A549 (cell line): ENCODE measurements at regions not wholly inside any gene's neighbourhood (a gene's known extent, or its start where the extent isn't known, plus 50 kb on each side); places are given as distances from the start of the nearest gene placed in this dataset.

Experiments used
- ATAC-seq, 2 experiments: fragments of 200-7000 bp in 1 of 2; fragments of >200 bp in 1 of 2; cut with Nextera tagmentation in 1 of 2; cut with Tn5 transposase in 1 of 2; 3 replicates each; pipeline versions ENCODE4 v1.8.0 to v1.9.1; 2018 to 2020; ENCODE audit warnings: mild to moderate bottlenecking in 1 of 2, moderate library complexity in 1 of 2
- CTCF ChIA-PET: fragments of 300-600 bp; sonication (Branson Sonifier 250); formaldehyde crosslinking; extraction: SDS; loops from one replicate; lab custom pipeline; 2021; ENCODE audit warnings: antibody characterized with exemption, inconsistent platforms; lab: Yijun Ruan, JAX
- POLR2A ChIA-PET: fragments of 350-600 bp; formaldehyde crosslinking; extraction: SDS; loops from one replicate; lab custom pipeline; 2021; ENCODE audit warnings: antibody characterized with exemption, inconsistent platforms; lab: Yijun Ruan, JAX
- DNase-seq, 2 experiments: peaks; one replicate each; pipeline versions ENCODE4 v3.0.0 to v3.0.0-alpha.2; 2011 to 2016; ENCODE audit warnings: low read depth in 1 of 2, low spot score in 1 of 2
- FAIRE-seq: peaks from 2 replicates; lab custom pipeline; 2011; peaks lifted over from hg19 to GRCh38; lab: Jason Lieb, UNC
- H3K27ac ChIP-seq, 2 experiments: fragments of >200 bp; sonication (Bioruptor Twin); formaldehyde crosslinking; 3 replicates each; pipeline ENCODE4 v1.5.1; 2016 to 2017
- H3K4me1 ChIP-seq: fragments of >200 bp; sonication (Bioruptor Twin); formaldehyde crosslinking; 3 replicates; pipeline ENCODE4 v1.6.1; 2016
- H3K4me2 ChIP-seq: fragments of >200 bp; sonication (Bioruptor Twin); formaldehyde crosslinking; 3 replicates; pipeline ENCODE4 v1.6.1; 2016
- H3K4me3 ChIP-seq: fragments of >200 bp; sonication (Bioruptor Twin); formaldehyde crosslinking; 3 replicates; pipeline ENCODE4 v1.5.1; 2016
- H3K9me3 ChIP-seq: fragments of >200 bp; sonication (Bioruptor Twin); formaldehyde crosslinking; 3 replicates; pipeline ENCODE4 v1.6.1; 2016
- EHF ChIP-seq: fragments of 250-450 bp; sonication (Bioruptor Pico); IDR thresholded peaks from 2 replicates; pipeline ENCODE4 v1.5.0; 2020; ENCODE audit warnings: mild to moderate bottlenecking
- FOXS1 ChIP-seq: fragments of 250-450 bp; sonication (Bioruptor Pico); IDR thresholded peaks from 2 replicates; pipeline ENCODE4 v1.5.0; 2020; ENCODE audit warnings: mild to moderate bottlenecking, moderate library complexity
- HEYL ChIP-seq: fragments of 250-450 bp; sonication (Bioruptor Pico); IDR thresholded peaks from 2 replicates; pipeline ENCODE4 v1.8.0; 2021; ENCODE audit warnings: mild to moderate bottlenecking, moderate library complexity
- HOXA7 ChIP-seq: fragments of 250-450 bp; sonication (Bioruptor Pico); IDR thresholded peaks from 2 replicates; pipeline ENCODE4 v1.5.0; 2020; ENCODE audit warnings: mild to moderate bottlenecking, moderate library complexity
- HOXB5 ChIP-seq: fragments of 250-450 bp; sonication (Bioruptor Pico); IDR thresholded peaks from 2 replicates; pipeline ENCODE4 v1.5.0; 2020; ENCODE audit warnings: mild to moderate bottlenecking, moderate library complexity
- KDM1A ChIP-seq: fragments of 200-600 bp; sonication (generic); IDR thresholded peaks from 2 replicates; pipeline ENCODE4 v1.6.1; 2016; ENCODE audit warnings: low read depth, mild to moderate bottlenecking
- MAZ ChIP-seq: fragments of 150-350 bp; IDR thresholded peaks from 2 replicates; pipeline ENCODE4 v1.6.1; 2014; ENCODE audit warnings: antibody characterized with exemption, low read depth, low read length, borderline replicate concordance
- MYC ChIP-seq: IDR thresholded peaks from 2 replicates; pipeline ENCODE4 v1.6.1; 2012; ENCODE audit warnings: mild to moderate bottlenecking, inconsistent platforms, low read length, improper control_type of control experiment, borderline replicate concordance
- NFE2L2 ChIP-seq: fragments of 150-350 bp; conservative IDR thresholded peaks from 2 replicates; pipeline ENCODE4 v1.6.1; 2014; ENCODE audit warnings: low read length
- NPAS2 ChIP-seq: fragments of 250-450 bp; sonication (Bioruptor Pico); IDR thresholded peaks from 2 replicates; pipeline ENCODE4 v1.8.0; 2022; ENCODE audit warnings: mild to moderate bottlenecking, moderate library complexity, borderline replicate concordance
- POLR2A ChIP-seq: IDR thresholded peaks from 2 replicates; pipeline ENCODE4 v1.6.1; 2012; ENCODE audit warnings: mild to moderate bottlenecking, low read length
- RAD21 ChIP-seq, 2 experiments: fragments of >200 bp in 1 of 2; sonication (Bioruptor Twin) in 1 of 2; formaldehyde crosslinking in 1 of 2; IDR thresholded peaks in 1 of 2; conservative IDR thresholded peaks in 1 of 2; 2 replicates in 1 of 2; 3 replicates in 1 of 2; pipeline ENCODE4 v1.6.1; 2012 to 2018; ENCODE audit warnings: inconsistent platforms in 1 of 2
- RARB ChIP-seq: fragments of 250-450 bp; sonication (Bioruptor Pico); IDR thresholded peaks from 2 replicates; pipeline ENCODE4 v1.8.0; 2021; ENCODE audit warnings: mild to moderate bottlenecking, moderate library complexity
- RNF2 ChIP-seq: fragments of 200-600 bp; sonication (generic); IDR thresholded peaks from 2 replicates; pipeline ENCODE4 v1.6.1; 2016; ENCODE audit warnings: low read depth, mild to moderate bottlenecking, antibody characterized with exemption, moderate library complexity, borderline replicate concordance
- ZFP36 ChIP-seq: fragments of 450-650 bp; IDR thresholded peaks from 2 replicates; pipeline ENCODE4 v1.6.1; 2014; ENCODE audit warnings: borderline replicate concordance; ENCODE audit not compliant: partially characterized antibody
- ZSCAN20 ChIP-seq: fragments of 250-450 bp; sonication (Bioruptor Pico); IDR thresholded peaks from 2 replicates; pipeline ENCODE4 v1.8.0; 2022; ENCODE audit warnings: mild to moderate bottlenecking, moderate library complexity
- WGBS: methylation state at CpG from one replicate; pipeline ENCODE4 v1.1.6; 2017; ENCODE audit errors: missing lambda C conversion rate; 5-methylcytosine and 5-hydroxymethylcytosine counted together
- TF ChIP-seq, protein P1 (sequence below): fragments of >200 bp; sonication (Bioruptor Twin); formaldehyde crosslinking; IDR thresholded peaks from 3 replicates; pipeline ENCODE4 v1.5.1; 2016
- TF ChIP-seq, protein P2 (sequence below): IDR thresholded peaks from 2 replicates; pipeline ENCODE4 v1.6.1; 2012
- TF ChIP-seq, protein P3 (sequence below): fragments of 450-650 bp; IDR thresholded peaks from 2 replicates; pipeline ENCODE4 v1.6.1; 2014; ENCODE audit warnings: antibody characterized with exemption
- TF ChIP-seq, protein P4 (sequence below): fragments of 250-450 bp; sonication (Bioruptor Pico); IDR thresholded peaks from 2 replicates; pipeline ENCODE4 v1.5.0; 2020; ENCODE audit warnings: low read depth, mild to moderate bottlenecking, moderate library complexity
- TF ChIP-seq, protein P5 (sequence below): fragments of 250-450 bp; sonication (Bioruptor Pico); IDR thresholded peaks from 2 replicates; pipeline ENCODE4 v1.5.0; 2021; ENCODE audit warnings: mild to moderate bottlenecking, moderate library complexity, borderline replicate concordance

DNA sequence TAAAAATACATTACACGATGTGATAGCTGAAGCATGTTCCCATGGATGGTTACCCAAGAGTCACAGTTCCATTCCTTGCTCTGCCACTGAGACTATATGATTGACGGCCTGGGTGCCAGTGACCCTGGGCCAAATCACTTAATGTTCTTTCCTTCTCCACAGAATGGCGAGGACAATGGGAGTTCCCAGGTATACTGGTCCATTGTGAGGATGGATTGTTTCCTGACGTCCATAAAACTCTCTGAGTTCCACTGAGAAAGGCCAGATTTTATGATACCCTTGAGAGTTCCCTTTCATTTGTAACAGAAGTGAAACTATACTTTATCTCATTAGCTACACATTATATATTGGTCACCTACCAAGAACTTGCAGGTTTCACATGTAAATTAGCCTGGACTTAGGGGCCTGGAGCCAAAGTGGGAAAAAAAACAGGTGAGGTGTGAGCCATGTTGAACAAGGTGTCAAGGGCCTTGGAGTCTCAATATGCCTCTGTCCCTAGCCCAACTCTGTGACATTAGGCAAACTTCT, 502.2 kb upstream of the DAB1 start:
- ChIA-PET POLR2A (no interaction called here), CTCF (no interaction called here)
- ATAC-seq: no peak
- Histone ChIP-seq H3K9me3 (no peaks in the 10 kb centered on the region), H3K4me1 (no peaks in the 10 kb centered on the region), H3K27ac (no peak overlapping the region), H3K4me3 (no peak overlapping the region), H3K4me2 (no peak overlapping the region)
- no peak for DNase-seq
- WGBS: 0% methylated on average over 3 of the region's 4 CpGs
- TF ChIP-seq RNF2 (no peak), HOXB5 (CRISPR knock-in tag) (no peak), MAZ (no peak), HOXA7 (CRISPR knock-in tag) (no peak), POLR2A (no peak), KDM1A (no peak), FOXS1 (no peak), MYC (no peak), HEYL (CRISPR knock-in tag) (no peak), RARB (CRISPR knock-in tag) (no peak), NPAS2 (no peak), ZSCAN20 (CRISPR knock-in tag) (no peak)
- TF ChIP-seq, protein P1, sequence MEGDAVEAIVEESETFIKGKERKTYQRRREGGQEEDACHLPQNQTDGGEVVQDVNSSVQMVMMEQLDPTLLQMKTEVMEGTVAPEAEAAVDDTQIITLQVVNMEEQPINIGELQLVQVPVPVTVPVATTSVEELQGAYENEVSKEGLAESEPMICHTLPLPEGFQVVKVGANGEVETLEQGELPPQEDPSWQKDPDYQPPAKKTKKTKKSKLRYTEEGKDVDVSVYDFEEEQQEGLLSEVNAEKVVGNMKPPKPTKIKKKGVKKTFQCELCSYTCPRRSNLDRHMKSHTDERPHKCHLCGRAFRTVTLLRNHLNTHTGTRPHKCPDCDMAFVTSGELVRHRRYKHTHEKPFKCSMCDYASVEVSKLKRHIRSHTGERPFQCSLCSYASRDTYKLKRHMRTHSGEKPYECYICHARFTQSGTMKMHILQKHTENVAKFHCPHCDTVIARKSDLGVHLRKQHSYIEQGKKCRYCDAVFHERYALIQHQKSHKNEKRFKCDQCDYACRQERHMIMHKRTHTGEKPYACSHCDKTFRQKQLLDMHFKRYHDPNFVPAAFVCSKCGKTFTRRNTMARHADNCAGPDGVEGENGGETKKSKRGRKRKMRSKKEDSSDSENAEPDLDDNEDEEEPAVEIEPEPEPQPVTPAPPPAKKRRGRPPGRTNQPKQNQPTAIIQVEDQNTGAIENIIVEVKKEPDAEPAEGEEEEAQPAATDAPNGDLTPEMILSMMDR: no peak
- no peak for FAIRE-seq

DNA sequence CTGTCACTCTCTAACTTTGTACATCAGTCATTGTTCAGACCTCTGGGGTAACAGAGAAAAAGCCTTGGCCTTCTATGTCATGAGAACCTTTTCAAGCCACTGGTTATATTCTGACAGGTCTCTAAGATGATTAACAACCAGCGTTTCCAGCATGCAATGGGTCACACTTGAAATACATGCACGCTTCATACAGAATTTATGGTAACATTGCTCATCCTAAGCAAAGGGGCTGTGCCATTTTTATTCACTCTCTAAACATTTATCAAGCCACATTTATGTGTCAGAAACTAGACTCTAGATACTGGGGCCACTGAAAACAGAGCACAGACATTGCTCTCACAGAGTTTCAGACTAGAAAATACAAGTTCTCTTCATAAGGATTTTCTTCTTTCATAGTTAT, 501.4 kb upstream of the DAB1 start:
- Histone ChIP-seq H3K4me2 (no peak overlapping the region), H3K9me3 (no peaks in the 10 kb centered on the region), H3K4me3 (no peak overlapping the region), H3K4me1 (no peaks in the 10 kb centered on the region), H3K27ac (no peak overlapping the region)
- FAIRE-seq (no peak), DNase-seq (no peak)
- 0% methylated on average over 2 of the region's 2 CpGs for WGBS
- CTCF ChIA-PET: no interaction called here
- TF ChIP-seq, protein P2, sequence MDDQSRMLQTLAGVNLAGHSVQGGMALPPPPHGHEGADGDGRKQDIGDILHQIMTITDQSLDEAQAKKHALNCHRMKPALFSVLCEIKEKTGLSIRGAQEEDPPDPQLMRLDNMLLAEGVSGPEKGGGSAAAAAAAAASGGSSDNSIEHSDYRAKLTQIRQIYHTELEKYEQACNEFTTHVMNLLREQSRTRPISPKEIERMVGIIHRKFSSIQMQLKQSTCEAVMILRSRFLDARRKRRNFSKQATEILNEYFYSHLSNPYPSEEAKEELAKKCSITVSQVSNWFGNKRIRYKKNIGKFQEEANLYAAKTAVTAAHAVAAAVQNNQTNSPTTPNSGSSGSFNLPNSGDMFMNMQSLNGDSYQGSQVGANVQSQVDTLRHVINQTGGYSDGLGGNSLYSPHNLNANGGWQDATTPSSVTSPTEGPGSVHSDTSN: no peak
- TF ChIP-seq, protein P3, sequence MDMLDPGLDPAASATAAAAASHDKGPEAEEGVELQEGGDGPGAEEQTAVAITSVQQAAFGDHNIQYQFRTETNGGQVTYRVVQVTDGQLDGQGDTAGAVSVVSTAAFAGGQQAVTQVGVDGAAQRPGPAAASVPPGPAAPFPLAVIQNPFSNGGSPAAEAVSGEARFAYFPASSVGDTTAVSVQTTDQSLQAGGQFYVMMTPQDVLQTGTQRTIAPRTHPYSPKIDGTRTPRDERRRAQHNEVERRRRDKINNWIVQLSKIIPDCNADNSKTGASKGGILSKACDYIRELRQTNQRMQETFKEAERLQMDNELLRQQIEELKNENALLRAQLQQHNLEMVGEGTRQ: no peak
- TF ChIP-seq EHF: no peak
- TF ChIP-seq NPAS2: no peak
- TF ChIP-seq, protein P4, sequence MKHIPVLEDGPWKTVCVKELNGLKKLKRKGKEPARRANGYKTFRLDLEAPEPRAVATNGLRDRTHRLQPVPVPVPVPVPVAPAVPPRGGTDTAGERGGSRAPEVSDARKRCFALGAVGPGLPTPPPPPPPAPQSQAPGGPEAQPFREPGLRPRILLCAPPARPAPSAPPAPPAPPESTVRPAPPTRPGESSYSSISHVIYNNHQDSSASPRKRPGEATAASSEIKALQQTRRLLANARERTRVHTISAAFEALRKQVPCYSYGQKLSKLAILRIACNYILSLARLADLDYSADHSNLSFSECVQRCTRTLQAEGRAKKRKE (CRISPR knock-in tag): no peak
- TF ChIP-seq, protein P5, sequence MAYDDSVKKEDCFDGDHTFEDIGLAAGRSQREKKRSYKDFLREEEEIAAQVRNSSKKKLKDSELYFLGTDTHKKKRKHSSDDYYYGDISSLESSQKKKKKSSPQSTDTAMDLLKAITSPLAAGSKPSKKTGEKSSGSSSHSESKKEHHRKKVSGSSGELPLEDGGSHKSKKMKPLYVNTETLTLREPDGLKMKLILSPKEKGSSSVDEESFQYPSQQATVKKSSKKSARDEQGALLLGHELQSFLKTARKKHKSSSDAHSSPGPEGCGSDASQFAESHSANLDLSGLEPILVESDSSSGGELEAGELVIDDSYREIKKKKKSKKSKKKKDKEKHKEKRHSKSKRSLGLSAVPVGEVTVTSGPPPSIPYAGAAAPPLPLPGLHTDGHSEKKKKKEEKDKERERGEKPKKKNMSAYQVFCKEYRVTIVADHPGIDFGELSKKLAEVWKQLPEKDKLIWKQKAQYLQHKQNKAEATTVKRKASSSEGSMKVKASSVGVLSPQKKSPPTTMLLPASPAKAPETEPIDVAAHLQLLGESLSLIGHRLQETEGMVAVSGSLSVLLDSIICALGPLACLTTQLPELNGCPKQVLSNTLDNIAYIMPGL (CRISPR knock-in tag): no peak
- TF ChIP-seq ZSCAN20 (CRISPR knock-in tag): no peak
- no peak for TF ChIP-seq NFE2L2
- no peak for TF ChIP-seq ZFP36
- no peak for TF ChIP-seq MYC
- no peak for TF ChIP-seq RAD21 (conservative IDR thresholded peaks at IDR 0.05 in 1 of 2, IDR thresholded peaks at IDR 0.05 in 1 of 2)
- TF ChIP-seq, all 56 proteins: peak for 0
- POLR2A ChIA-PET: no interaction called here
- ATAC-seq: no peak
